ENCODE measurements at regions not wholly inside any gene's neighbourhood (a gene's known extent, or its start where the extent isn't known, plus 50 kb on each side); places are given as distances from the start of the nearest gene placed in this dataset.

DNA sequence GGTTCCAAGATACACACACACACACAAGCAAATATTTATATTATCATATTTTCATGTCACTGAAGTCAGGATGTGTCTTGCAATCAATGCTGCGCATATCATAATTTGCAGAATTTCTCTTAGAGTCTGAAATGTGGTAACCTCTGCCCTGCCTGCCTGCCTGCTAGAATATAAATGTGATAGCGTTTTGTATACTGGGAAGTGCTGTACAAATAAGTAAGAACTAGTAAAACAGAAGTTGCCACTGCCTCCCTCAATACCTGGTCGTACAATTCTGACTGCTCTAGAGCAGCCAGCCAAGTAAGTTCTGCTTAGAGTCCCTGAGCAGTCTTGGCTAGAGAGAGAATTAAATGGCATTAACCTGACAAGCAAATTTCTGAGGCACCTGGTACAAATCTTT, 83.9 kb upstream of the NTF3 start:
- H3K9me3 Mint-ChIP-seq, result peaks cover 0 to 13% (median 4%) of the 10 kb centered on the region in 7 donors
- no peak for DNase-seq
- H3K36me3 ChIP-seq (ENCODE audit: control insufficient read depth, insufficient read depth, low read length), result no peaks in the 10 kb centered on the region
- H3K4me1 ChIP-seq (ENCODE audit: control insufficient read depth, insufficient read depth, low read length, poor library complexity, severe bottlenecking), result no peaks in the 10 kb centered on the region
- no peaks in the 10 kb centered on the region for H3K36me3 Mint-ChIP-seq
- no peaks in the 10 kb centered on the region for H3K4me1 Mint-ChIP-seq
- H3K27me3 Mint-ChIP-seq, result peaks cover 5% of the 10 kb centered on the region
- H3K27ac Mint-ChIP-seq, result no peak overlapping the region
- no peak overlapping the region for H3K27ac ChIP-seq (ENCODE audit: insufficient read depth, low read length, poor library complexity, severe bottlenecking)
- H3K4me3 ChIP-seq (ENCODE audit: low read depth, low read length), result no peak overlapping the region
- H3K27me3 ChIP-seq (ENCODE audit: control insufficient read depth, insufficient read depth, low read length), result no peaks in the 10 kb centered on the region
- no peak for ATAC-seq (ENCODE audit: low read depth in 2 of 2)
- H3K9me3 ChIP-seq (ENCODE audit: control insufficient read depth in 2 of 2, low read length in 2 of 2), result no peaks in the 10 kb centered on the region
- no peak overlapping the region for H3K4me3 Mint-ChIP-seq

DNA sequence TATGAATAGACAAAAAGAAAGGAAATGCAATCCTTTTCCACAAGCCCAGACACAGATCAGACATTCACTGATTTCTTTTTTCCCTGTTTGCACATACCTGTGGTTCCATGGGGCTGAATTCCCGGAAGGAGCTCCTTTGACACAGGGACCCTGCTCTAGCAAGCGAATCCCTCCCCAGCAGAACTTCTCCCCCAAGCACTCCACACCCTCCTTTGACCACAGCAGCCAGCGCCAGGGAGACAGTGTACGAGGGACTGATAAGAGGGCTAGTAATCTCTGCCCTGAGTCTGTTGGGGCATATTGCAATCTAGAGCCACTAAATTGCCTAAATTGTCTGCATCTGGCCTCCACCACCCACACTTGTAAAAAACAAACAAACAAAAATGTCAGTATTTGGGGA, 83.4 kb upstream of the NTF3 start:
- Mint-ChIP-seq H3K27me3 (peaks cover 5% of the 10 kb centered on the region), H3K9me3 (peaks cover 0 to 17% (median 4%) of the 10 kb centered on the region in 7 donors), H3K4me1 (no peaks in the 10 kb centered on the region), H3K4me3 (no peak overlapping the region), H3K36me3 (no peaks in the 10 kb centered on the region), H3K27ac (no peak overlapping the region)
- no peak overlapping the region for H3K27ac ChIP-seq (ENCODE audit: insufficient read depth, low read length, poor library complexity, severe bottlenecking)
- ATAC-seq (ENCODE audit: low read depth in 2 of 2), result no peak
- no peaks in the 10 kb centered on the region for H3K27me3 ChIP-seq (ENCODE audit: control insufficient read depth, insufficient read depth, low read length)
- no peaks in the 10 kb centered on the region for H3K36me3 ChIP-seq (ENCODE audit: control insufficient read depth, insufficient read depth, low read length)
- H3K9me3 ChIP-seq (ENCODE audit: control insufficient read depth in 2 of 2, low read length in 2 of 2), result no peaks in the 10 kb centered on the region
- DNase-seq, result no peak
- no peaks in the 10 kb centered on the region for H3K4me1 ChIP-seq (ENCODE audit: control insufficient read depth, insufficient read depth, low read length, poor library complexity, severe bottlenecking)
- no peak overlapping the region for H3K4me3 ChIP-seq (ENCODE audit: low read depth, low read length)

DNA sequence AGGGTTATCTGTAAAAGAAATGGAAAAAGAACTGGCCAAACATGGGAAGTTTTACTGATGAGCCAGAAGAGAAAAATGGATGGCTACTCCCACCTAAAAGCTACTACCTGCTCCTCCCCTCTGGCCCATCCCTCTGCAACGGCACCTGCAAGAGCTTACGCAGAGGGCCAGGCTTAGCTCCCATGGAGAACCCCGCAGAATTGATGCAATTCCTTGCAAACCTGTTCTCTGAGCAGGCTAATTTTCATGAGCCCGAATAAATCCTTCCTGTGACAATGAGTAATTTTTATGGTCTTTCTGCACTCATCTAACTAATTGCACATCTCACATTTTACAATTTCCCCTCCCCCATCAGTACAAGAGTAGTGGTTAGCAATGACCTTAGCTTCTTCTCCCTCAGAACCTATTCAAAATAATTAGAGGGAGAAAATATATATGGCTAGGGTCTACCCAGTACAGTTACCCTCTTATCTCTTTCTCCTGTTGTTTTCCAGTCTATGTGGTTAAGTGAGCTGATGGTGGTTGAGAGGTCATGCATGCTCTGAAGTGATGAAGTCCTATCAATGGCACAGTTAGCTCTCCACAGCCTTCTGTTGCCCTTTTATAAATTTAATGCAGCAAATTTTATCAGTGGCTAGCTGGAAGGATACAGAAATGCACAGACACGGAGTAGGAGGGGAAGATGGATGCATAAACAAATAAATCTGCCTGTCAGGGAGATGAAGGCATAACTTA, 67.7 kb upstream of the NTF3 start:
- Mint-ChIP-seq H3K27me3 (no peaks in the 10 kb centered on the region), H3K27ac (no peak overlapping the region), H3K36me3 (no peaks in the 10 kb centered on the region), H3K4me1 (no peaks in the 10 kb centered on the region), H3K9me3 (peaks cover 0 to 2% (median 0%) of the 10 kb centered on the region in 7 donors), H3K4me3 (no peak overlapping the region)
- H3K9me3 ChIP-seq (ENCODE audit: control insufficient read depth in 2 of 2, low read length in 2 of 2), result no peaks in the 10 kb centered on the region
- H3K4me3 ChIP-seq (ENCODE audit: low read depth, low read length), result no peak overlapping the region
- no peaks in the 10 kb centered on the region for H3K36me3 ChIP-seq (ENCODE audit: control insufficient read depth, insufficient read depth, low read length)
- no peak overlapping the region for H3K27ac ChIP-seq (ENCODE audit: insufficient read depth, low read length, poor library complexity, severe bottlenecking)
- ATAC-seq (ENCODE audit: low read depth in 2 of 2) (no peak), DNase-seq (no peak)
- no peaks in the 10 kb centered on the region for H3K27me3 ChIP-seq (ENCODE audit: control insufficient read depth, insufficient read depth, low read length)
- no peaks in the 10 kb centered on the region for H3K4me1 ChIP-seq (ENCODE audit: control insufficient read depth, insufficient read depth, low read length, poor library complexity, severe bottlenecking)

DNA sequence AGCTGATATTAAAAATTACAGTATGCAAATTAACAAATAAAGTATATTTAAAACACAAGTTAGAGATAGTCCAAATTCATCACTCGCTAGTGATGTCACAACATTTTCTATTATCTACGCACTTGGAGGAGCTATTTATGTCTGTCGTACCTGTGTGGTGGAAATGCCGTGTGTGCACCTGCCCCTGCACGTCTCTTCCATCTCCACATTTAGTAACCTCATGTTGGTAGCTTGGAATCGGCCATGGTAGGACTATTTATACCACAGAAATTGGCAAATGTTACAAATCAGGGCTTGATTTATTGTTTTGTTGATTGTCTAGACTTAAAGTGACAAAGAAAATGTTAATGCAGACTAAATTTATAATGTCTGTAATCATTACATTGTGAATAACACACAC, 62.6 kb upstream of the NTF3 start:
- ATAC-seq (ENCODE audit: low read depth in 2 of 2) (no peak), DNase-seq (no peak)
- H3K27ac ChIP-seq (ENCODE audit: insufficient read depth, low read length, poor library complexity, severe bottlenecking), result no peak overlapping the region
- Mint-ChIP-seq H3K27ac (no peak overlapping the region), H3K9me3 (peaks cover 0 to 7% (median 0%) of the 10 kb centered on the region in 7 donors), H3K27me3 (peaks cover 4% of the 10 kb centered on the region), H3K4me3 (no peak overlapping the region), H3K4me1 (no peaks in the 10 kb centered on the region), H3K36me3 (no peaks in the 10 kb centered on the region)
- no peaks in the 10 kb centered on the region for H3K27me3 ChIP-seq (ENCODE audit: control insufficient read depth, insufficient read depth, low read length)
- H3K9me3 ChIP-seq (ENCODE audit: control insufficient read depth in 2 of 2, low read length in 2 of 2), result no peaks in the 10 kb centered on the region
- H3K4me3 ChIP-seq (ENCODE audit: low read depth, low read length), result no peak overlapping the region
- H3K4me1 ChIP-seq (ENCODE audit: control insufficient read depth, insufficient read depth, low read length, poor library complexity, severe bottlenecking), result no peaks in the 10 kb centered on the region
- no peaks in the 10 kb centered on the region for H3K36me3 ChIP-seq (ENCODE audit: control insufficient read depth, insufficient read depth, low read length)

DNA sequence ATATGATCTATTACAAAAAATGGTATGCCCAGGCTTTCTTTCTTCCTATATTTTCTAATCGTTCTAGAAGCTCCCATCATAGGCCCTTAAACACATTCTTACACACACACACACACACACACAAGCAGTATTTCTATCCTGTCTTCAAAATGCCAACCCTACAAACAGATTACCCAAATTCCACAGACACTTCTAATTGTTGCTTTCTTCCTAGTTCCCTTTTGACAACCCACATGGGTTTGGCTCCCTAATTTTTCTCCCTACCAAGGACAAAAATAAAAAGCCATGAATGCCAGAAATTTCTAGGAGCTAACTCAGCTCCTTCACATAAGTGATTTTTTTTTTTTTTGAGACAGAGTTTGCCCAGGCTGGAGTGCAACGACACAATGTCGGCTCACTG, 60.3 kb upstream of the NTF3 start:
- H3K27me3 ChIP-seq (ENCODE audit: control insufficient read depth, insufficient read depth, low read length), result no peaks in the 10 kb centered on the region
- DNase-seq, result no peak
- no peak for ATAC-seq (ENCODE audit: low read depth in 2 of 2)
- H3K36me3 ChIP-seq (ENCODE audit: control insufficient read depth, insufficient read depth, low read length), result no peaks in the 10 kb centered on the region
- Mint-ChIP-seq H3K27ac (no peak overlapping the region), H3K4me1 (no peaks in the 10 kb centered on the region), H3K9me3 (peaks cover 0 to 6% (median 0%) of the 10 kb centered on the region in 7 donors), H3K36me3 (no peaks in the 10 kb centered on the region), H3K27me3 (peaks cover 4% of the 10 kb centered on the region), H3K4me3 (no peak overlapping the region)
- no peak overlapping the region for H3K27ac ChIP-seq (ENCODE audit: insufficient read depth, low read length, poor library complexity, severe bottlenecking)
- no peak overlapping the region for H3K4me3 ChIP-seq (ENCODE audit: low read depth, low read length)
- H3K4me1 ChIP-seq (ENCODE audit: control insufficient read depth, insufficient read depth, low read length, poor library complexity, severe bottlenecking), result no peaks in the 10 kb centered on the region
- no peaks in the 10 kb centered on the region for H3K9me3 ChIP-seq (ENCODE audit: control insufficient read depth in 2 of 2, low read length in 2 of 2)

DNA sequence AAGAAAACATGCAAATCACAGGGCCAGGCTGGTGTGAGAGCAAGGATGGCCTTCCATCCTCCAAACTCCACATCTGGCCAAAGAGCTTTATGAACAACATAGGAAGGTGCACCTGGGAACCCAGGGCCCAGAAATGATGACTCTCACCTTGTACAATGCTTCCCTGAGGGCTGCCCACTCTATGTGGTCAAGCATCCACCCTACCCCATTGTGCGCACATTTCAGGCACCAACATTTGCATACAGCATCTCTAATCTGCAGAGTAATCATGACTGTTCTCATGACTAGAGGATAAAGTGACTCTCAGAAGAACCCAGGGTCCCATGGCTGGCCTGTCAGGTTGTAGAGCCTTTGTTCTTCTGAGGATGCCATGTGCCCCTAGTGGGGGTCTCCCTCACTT, 57.2 kb upstream of the NTF3 start:
- Histone ChIP-seq H3K4me3 (ENCODE audit: low read depth, low read length) (no peak overlapping the region), H3K9me3 (ENCODE audit: control insufficient read depth in 2 of 2, low read length in 2 of 2) (no peaks in the 10 kb centered on the region), H3K27me3 (ENCODE audit: control insufficient read depth, insufficient read depth, low read length) (no peaks in the 10 kb centered on the region), H3K27ac (ENCODE audit: insufficient read depth, low read length, poor library complexity, severe bottlenecking) (no peak overlapping the region), H3K36me3 (ENCODE audit: control insufficient read depth, insufficient read depth, low read length) (no peaks in the 10 kb centered on the region), H3K4me1 (ENCODE audit: control insufficient read depth, insufficient read depth, low read length, poor library complexity, severe bottlenecking) (no peaks in the 10 kb centered on the region)
- no peak for ATAC-seq (ENCODE audit: low read depth in 2 of 2)
- peaks cover 0 to 6% (median 0%) of the 10 kb centered on the region in 7 donors for H3K9me3 Mint-ChIP-seq
- H3K4me1 Mint-ChIP-seq, result no peaks in the 10 kb centered on the region
- no peak for DNase-seq
- H3K36me3 Mint-ChIP-seq, result no peaks in the 10 kb centered on the region
- no peak overlapping the region for H3K4me3 Mint-ChIP-seq
- H3K27ac Mint-ChIP-seq, result no peak overlapping the region
- H3K27me3 Mint-ChIP-seq, result peaks cover 4% of the 10 kb centered on the region

DNA sequence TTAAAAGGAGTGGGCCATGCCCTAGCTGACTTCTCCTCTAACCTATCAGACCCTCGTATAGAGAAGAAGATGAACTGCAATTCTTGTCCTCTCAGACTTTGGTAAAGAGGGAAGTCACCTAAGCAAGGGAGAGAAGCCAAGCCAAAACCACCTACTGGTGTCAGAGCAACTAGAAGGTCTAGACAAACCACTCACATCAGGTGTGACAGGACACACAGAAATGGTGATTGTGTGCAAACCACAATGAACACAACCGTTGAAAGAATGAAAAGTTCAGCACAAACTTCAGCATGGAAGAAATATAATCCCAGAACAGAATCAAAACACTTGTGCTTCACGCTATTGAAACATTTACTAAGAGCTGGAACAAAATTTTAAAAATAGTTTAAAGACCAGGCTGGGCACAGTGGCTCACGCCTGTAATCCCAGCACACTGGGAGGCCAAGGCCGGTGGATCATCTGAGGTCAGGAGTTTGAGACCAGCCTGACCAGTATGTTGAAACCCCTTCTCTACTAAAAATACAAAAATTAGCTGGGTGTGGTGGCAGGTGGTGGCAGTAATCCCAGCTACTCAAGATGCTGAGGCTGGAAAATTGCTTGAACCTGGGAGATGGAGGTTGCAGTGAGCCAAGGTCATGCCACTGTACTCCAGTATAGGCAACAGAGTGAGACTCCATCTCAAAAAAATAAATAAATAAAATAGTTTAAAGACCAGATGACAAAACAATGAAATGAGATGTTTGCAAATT, 56.2 kb upstream of the NTF3 start:
- no peak for DNase-seq
- ATAC-seq (ENCODE audit: low read depth in 2 of 2), result no peak
- Histone ChIP-seq H3K36me3 (ENCODE audit: control insufficient read depth, insufficient read depth, low read length) (no peaks in the 10 kb centered on the region), H3K27ac (ENCODE audit: insufficient read depth, low read length, poor library complexity, severe bottlenecking) (no peak overlapping the region), H3K4me3 (ENCODE audit: low read depth, low read length) (no peak overlapping the region), H3K27me3 (ENCODE audit: control insufficient read depth, insufficient read depth, low read length) (no peaks in the 10 kb centered on the region), H3K4me1 (ENCODE audit: control insufficient read depth, insufficient read depth, low read length, poor library complexity, severe bottlenecking) (no peaks in the 10 kb centered on the region), H3K9me3 (ENCODE audit: control insufficient read depth in 2 of 2, low read length in 2 of 2) (no peaks in the 10 kb centered on the region)
- no peak overlapping the region for H3K4me3 Mint-ChIP-seq
- no peaks in the 10 kb centered on the region for H3K4me1 Mint-ChIP-seq
- no peaks in the 10 kb centered on the region for H3K36me3 Mint-ChIP-seq
- peaks cover 0 to 6% (median 0%) of the 10 kb centered on the region in 7 donors for H3K9me3 Mint-ChIP-seq
- H3K27ac Mint-ChIP-seq, result no peak overlapping the region
- H3K27me3 Mint-ChIP-seq, result peaks cover 4% of the 10 kb centered on the region
